GM21381 (cell line): ENCODE measurements at regions not wholly inside any gene's neighbourhood (a gene's known extent, or its start where the extent isn't known, plus 50 kb on each side); places are given as distances from the start of the nearest gene placed in this dataset.
"Not testable (repeated sequence)": the region's sequence is repeated elsewhere in the genome, so short reads cannot be mapped to it uniquely, and the experiment has no call there.

Experiments used
- ATAC-seq: cut with Tn5 transposase; IDR thresholded peaks from one replicate; pipeline ENCODE4 v1.9.1; 2021; ENCODE audit warnings: mild to moderate bottlenecking, moderate library complexity; ENCODE audit not compliant: unreplicated experiment

- not testable (repeated sequence) for ATAC-seq
These were observed 167.1 kb downstream of the GOSR1 start for GRCh38 chr17:30644287-30644686.

GRCh38 chr17:30641428-30641827 lies 164.2 kb downstream of the GOSR1 start:
- not testable (repeated sequence) for ATAC-seq

GRCh38 chr17:30639391-30639790 lies 162.2 kb downstream of the GOSR1 start:
- ATAC-seq: not testable (repeated sequence)

- ATAC-seq: not testable (repeated sequence)
These were observed 161.8 kb downstream of the GOSR1 start for GRCh38 chr17:30638968-30639367.

GRCh38 chr17:30631651-30632050 lies 154.4 kb downstream of the GOSR1 start:
- ATAC-seq: not testable (repeated sequence)

- ATAC-seq: not testable (repeated sequence)
These were observed 148.2 kb downstream of the GOSR1 start for GRCh38 chr17:30625380-30625779.

- not testable (repeated sequence) for ATAC-seq
These were observed 147.0 kb downstream of the GOSR1 start for GRCh38 chr17:30624180-30624579.

- ATAC-seq: not testable (repeated sequence)
These were observed 132.5 kb downstream of the GOSR1 start for GRCh38 chr17:30609682-30610081.

GRCh38 chr17:30605523-30605922 lies 128.3 kb downstream of the GOSR1 start:
- ATAC-seq: no peak

- no peak for ATAC-seq
These were observed 127.8 kb downstream of the GOSR1 start for GRCh38 chr17:30605027-30605426.

GRCh38 chr17:30602396-30602795 lies 125.2 kb downstream of the GOSR1 start:
- ATAC-seq: not testable (repeated sequence)

GRCh38 chr17:30601984-30602383 lies 124.8 kb downstream of the GOSR1 start:
- ATAC-seq: not testable (repeated sequence)

- ATAC-seq: peak; percentile 1
These were observed 123.8 kb downstream of the GOSR1 start for GRCh38 chr17:30600830-30601494.

- ATAC-seq: peak; percentile 80
These were observed 123.0 kb downstream of the GOSR1 start for GRCh38 chr17:30600060-30600829.

- ATAC-seq: no peak
These were observed 122.3 kb downstream of the GOSR1 start for GRCh38 chr17:30599428-30600059.

- no peak for ATAC-seq
These were observed 120.6 kb downstream of the GOSR1 start for GRCh38 chr17:30597776-30598288.

- ATAC-seq: not testable (repeated sequence)
These were observed 120.0 kb downstream of the GOSR1 start for GRCh38 chr17:30596948-30597775.

- ATAC-seq: not testable (repeated sequence)
These were observed 117.8 kb downstream of the GOSR1 start for GRCh38 chr17:30594953-30595371.

GRCh38 chr17:30594223-30594952 lies 117.2 kb downstream of the GOSR1 start:
- no peak for ATAC-seq
